ENCODE measurements at regions not wholly inside any gene's neighbourhood (a gene's known extent, or its start where the extent isn't known, plus 50 kb on each side); places are given as distances from the start of the nearest gene placed in this dataset.

GRCh38 chr2:181164699-181165098 is 184.3 kb downstream of the UBE2E3 start:
- Mint-ChIP-seq H3K27ac (ENCODE audit: unreplicated experiment) (no peak overlapping the region), H3K27me3 (ENCODE audit: low read depth, unreplicated experiment) (no peaks in the 10 kb centered on the region), H3K9me3 (ENCODE audit: unreplicated experiment) (no peaks in the 10 kb centered on the region), H3K4me3 (ENCODE audit: unreplicated experiment) (no peak overlapping the region), H3K4me1 (ENCODE audit: low read depth, unreplicated experiment) (peaks cover 4% of the 10 kb centered on the region), H3K36me3 (ENCODE audit: low read depth, unreplicated experiment) (no peaks in the 10 kb centered on the region)
- Histone ChIP-seq H3K79me2 (ENCODE audit: insufficient read depth, low read length) (no peaks in the 10 kb centered on the region), H3K27me3 (ENCODE audit: insufficient read depth, low read length) (no peaks in the 10 kb centered on the region), H3K9ac (ENCODE audit: low read length) (no peak overlapping the region), H4K20me1 (ENCODE audit: insufficient read depth, low read length) (no peaks in the 10 kb centered on the region), H3K36me3 (ENCODE audit: insufficient read depth, low read length) (no peaks in the 10 kb centered on the region), H2AFZ (ENCODE audit: low read depth, low read length) (no peak overlapping the region), H3K9me3 (ENCODE audit: insufficient read depth, low read depth, low read length) (no peaks in the 10 kb centered on the region), H3K4me2 (ENCODE audit: low read length) (no peak overlapping the region), H3K4me3 (ENCODE audit: insufficient read depth, low read depth, low read length) (no peak overlapping the region), H3K4me1 (ENCODE audit: insufficient read depth, low read length) (no peaks in the 10 kb centered on the region), H3K27ac (ENCODE audit: low read depth, low read length) (no peak overlapping the region)
- DNase-seq (ENCODE audit: low read depth) (no peak), FAIRE-seq (no peak)
- TF ChIP-seq CTCF (IDR thresholded peaks at IDR 0.05; ENCODE audit: insufficient read depth, low read depth, low read length): no peak
- TF ChIP-seq EZH2 (IDR thresholded peaks at IDR 0.05; ENCODE audit: insufficient read depth, low read length): no peak

GRCh38 chr2:181165199-181165868 is 184.9 kb downstream of the UBE2E3 start:
- no peaks in the 10 kb centered on the region for H3K36me3 ChIP-seq (ENCODE audit: insufficient read depth, low read length)
- H3K9ac ChIP-seq (ENCODE audit: low read length): no peak overlapping the region
- no peaks in the 10 kb centered on the region for H4K20me1 ChIP-seq (ENCODE audit: insufficient read depth, low read length)
- Mint-ChIP-seq H3K27me3 (ENCODE audit: low read depth, unreplicated experiment) (no peaks in the 10 kb centered on the region), H3K4me3 (ENCODE audit: unreplicated experiment) (no peak overlapping the region), H3K9me3 (ENCODE audit: unreplicated experiment) (no peaks in the 10 kb centered on the region), H3K4me1 (ENCODE audit: low read depth, unreplicated experiment) (peaks cover 6% of the 10 kb centered on the region), H3K36me3 (ENCODE audit: low read depth, unreplicated experiment) (no peaks in the 10 kb centered on the region), H3K27ac (ENCODE audit: unreplicated experiment) (no peak overlapping the region)
- TF ChIP-seq EZH2 (IDR thresholded peaks at IDR 0.05; ENCODE audit: insufficient read depth, low read length): no peak
- TF ChIP-seq CTCF (IDR thresholded peaks at IDR 0.05; ENCODE audit: insufficient read depth, low read depth, low read length): no peak
- no peaks in the 10 kb centered on the region for H3K4me1 ChIP-seq (ENCODE audit: insufficient read depth, low read length)
- H3K79me2 ChIP-seq (ENCODE audit: insufficient read depth, low read length): no peaks in the 10 kb centered on the region
- H3K4me2 ChIP-seq (ENCODE audit: low read length): no peak overlapping the region
- DNase-seq (ENCODE audit: low read depth) (no peak), FAIRE-seq (no peak)
- H3K27me3 ChIP-seq (ENCODE audit: insufficient read depth, low read length): no peaks in the 10 kb centered on the region
- no peak overlapping the region for H2AFZ ChIP-seq (ENCODE audit: low read depth, low read length)
- H3K9me3 ChIP-seq (ENCODE audit: insufficient read depth, low read depth, low read length): no peaks in the 10 kb centered on the region
- no peak overlapping the region for H3K27ac ChIP-seq (ENCODE audit: low read depth, low read length)
- H3K4me3 ChIP-seq (ENCODE audit: insufficient read depth, low read depth, low read length): no peak overlapping the region

- H3K9me3 ChIP-seq (ENCODE audit: insufficient read depth, low read depth, low read length): no peaks in the 10 kb centered on the region
- no peak overlapping the region for H3K4me3 ChIP-seq (ENCODE audit: insufficient read depth, low read depth, low read length)
- no peaks in the 10 kb centered on the region for H3K79me2 ChIP-seq (ENCODE audit: insufficient read depth, low read length)
- Mint-ChIP-seq H3K4me1 (ENCODE audit: low read depth, unreplicated experiment) (peaks cover 6% of the 10 kb centered on the region), H3K4me3 (ENCODE audit: unreplicated experiment) (no peak overlapping the region), H3K27me3 (ENCODE audit: low read depth, unreplicated experiment) (no peaks in the 10 kb centered on the region), H3K36me3 (ENCODE audit: low read depth, unreplicated experiment) (no peaks in the 10 kb centered on the region), H3K27ac (ENCODE audit: unreplicated experiment) (no peak overlapping the region), H3K9me3 (ENCODE audit: unreplicated experiment) (no peaks in the 10 kb centered on the region)
- H3K4me2 ChIP-seq (ENCODE audit: low read length): no peak overlapping the region
- FAIRE-seq (no peak), DNase-seq (ENCODE audit: low read depth) (no peak)
- H2AFZ ChIP-seq (ENCODE audit: low read depth, low read length): no peak overlapping the region
- H3K4me1 ChIP-seq (ENCODE audit: insufficient read depth, low read length): no peaks in the 10 kb centered on the region
- H3K36me3 ChIP-seq (ENCODE audit: insufficient read depth, low read length): no peaks in the 10 kb centered on the region
- no peak for TF ChIP-seq CTCF (IDR thresholded peaks at IDR 0.05; ENCODE audit: insufficient read depth, low read depth, low read length)
- no peak for TF ChIP-seq EZH2 (IDR thresholded peaks at IDR 0.05; ENCODE audit: insufficient read depth, low read length)
- H3K27me3 ChIP-seq (ENCODE audit: insufficient read depth, low read length): no peaks in the 10 kb centered on the region
- no peaks in the 10 kb centered on the region for H4K20me1 ChIP-seq (ENCODE audit: insufficient read depth, low read length)
- H3K9ac ChIP-seq (ENCODE audit: low read length): no peak overlapping the region
- H3K27ac ChIP-seq (ENCODE audit: low read depth, low read length): no peak overlapping the region
These were observed 189.1 kb downstream of the UBE2E3 start for GRCh38 chr2:181169503-181169902.

All from astrocyte (in vitro differentiated cells and primary cell).